ENCODE measurements at regions not wholly inside any gene's neighbourhood (a gene's known extent, or its start where the extent isn't known, plus 50 kb on each side); places are given as distances from the start of the nearest gene placed in this dataset.

- intact Hi-C loops (cut with DNase I) = no loop called here
- no peak for DNase-seq
Measured at GRCh38 chr6:122063761-122064160, 335.7 kb upstream of the HSF2 start.

GRCh38 chr6:122066200-122066599 lies 333.3 kb upstream of the HSF2 start:
- Histone ChIP-seq H3K4me1 (ENCODE audit: insufficient read depth) (peaks cover 2% of the 10 kb centered on the region), H3K27ac (no peak overlapping the region), H3K4me3 (no peak overlapping the region), H3K36me3 (no peaks in the 10 kb centered on the region), H3K27me3 (no peaks in the 10 kb centered on the region), H3K9me3 (no peaks in the 10 kb centered on the region)
- no peak for DNase-seq
- TF ChIP-seq POLR2A (IDR thresholded peaks at IDR 0.05) = no peak
- TF ChIP-seq, protein P1, sequence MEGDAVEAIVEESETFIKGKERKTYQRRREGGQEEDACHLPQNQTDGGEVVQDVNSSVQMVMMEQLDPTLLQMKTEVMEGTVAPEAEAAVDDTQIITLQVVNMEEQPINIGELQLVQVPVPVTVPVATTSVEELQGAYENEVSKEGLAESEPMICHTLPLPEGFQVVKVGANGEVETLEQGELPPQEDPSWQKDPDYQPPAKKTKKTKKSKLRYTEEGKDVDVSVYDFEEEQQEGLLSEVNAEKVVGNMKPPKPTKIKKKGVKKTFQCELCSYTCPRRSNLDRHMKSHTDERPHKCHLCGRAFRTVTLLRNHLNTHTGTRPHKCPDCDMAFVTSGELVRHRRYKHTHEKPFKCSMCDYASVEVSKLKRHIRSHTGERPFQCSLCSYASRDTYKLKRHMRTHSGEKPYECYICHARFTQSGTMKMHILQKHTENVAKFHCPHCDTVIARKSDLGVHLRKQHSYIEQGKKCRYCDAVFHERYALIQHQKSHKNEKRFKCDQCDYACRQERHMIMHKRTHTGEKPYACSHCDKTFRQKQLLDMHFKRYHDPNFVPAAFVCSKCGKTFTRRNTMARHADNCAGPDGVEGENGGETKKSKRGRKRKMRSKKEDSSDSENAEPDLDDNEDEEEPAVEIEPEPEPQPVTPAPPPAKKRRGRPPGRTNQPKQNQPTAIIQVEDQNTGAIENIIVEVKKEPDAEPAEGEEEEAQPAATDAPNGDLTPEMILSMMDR (IDR thresholded peaks at IDR 0.05) = no peak
- TF ChIP-seq EP300 (IDR thresholded peaks at IDR 0.05) = no peak
- 13 to 32% (median 21%) methylated on average over 4 of the region's 4 CpGs for WGBS, 3 donors
- intact Hi-C loops (cut with DNase I) = no loop called here

More at GRCh38 chr6:122063761-122064160, 335.7 kb upstream of the HSF2 start:
- 92 to 93% (median 93%) methylated on average over 5 of the region's 5 CpGs for WGBS, 3 donors
- no peak overlapping the region for H3K27ac ChIP-seq
- peaks cover 2% of the 10 kb centered on the region for H3K4me1 ChIP-seq (ENCODE audit: insufficient read depth)
- H3K27me3 ChIP-seq = no peaks in the 10 kb centered on the region
- no peaks in the 10 kb centered on the region for H3K9me3 ChIP-seq
- H3K4me3 ChIP-seq = no peak overlapping the region
- TF ChIP-seq EP300 (IDR thresholded peaks at IDR 0.05) = no peak
- no peak for TF ChIP-seq POLR2A (IDR thresholded peaks at IDR 0.05)
- TF ChIP-seq, protein P1 (IDR thresholded peaks at IDR 0.05) = no peak
- no peaks in the 10 kb centered on the region for H3K36me3 ChIP-seq

DNA sequence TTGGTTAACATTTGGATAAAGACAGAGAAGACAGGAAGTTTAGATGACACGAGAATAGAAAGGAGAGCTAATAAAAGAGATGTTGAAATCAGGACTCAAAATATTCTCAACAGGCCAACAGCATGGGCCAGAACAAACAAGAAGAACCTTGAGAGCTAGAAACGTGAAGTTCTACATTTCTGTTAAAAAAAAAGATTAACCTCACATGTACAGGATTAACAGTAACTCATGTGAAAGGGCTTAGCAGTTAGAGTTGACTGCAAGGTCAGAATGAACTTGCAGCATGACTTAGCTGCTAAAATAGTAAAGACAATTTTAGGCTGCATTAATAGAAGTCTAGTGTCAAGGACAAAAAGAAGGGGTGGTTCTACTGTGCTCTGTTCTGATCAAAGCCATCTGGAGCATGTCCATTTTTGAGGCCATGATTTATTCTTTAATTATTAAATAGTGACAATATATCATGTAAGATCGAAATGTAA lies 331.1 kb upstream of the HSF2 start:
- H3K27me3 ChIP-seq = no peaks in the 10 kb centered on the region
- intact Hi-C loops (cut with DNase I) = no loop called here
- TF ChIP-seq, protein P1 (IDR thresholded peaks at IDR 0.05) = no peak
- TF ChIP-seq EP300 (IDR thresholded peaks at IDR 0.05) (no peak), POLR2A (IDR thresholded peaks at IDR 0.05) (no peak)
- no peak overlapping the region for H3K4me3 ChIP-seq
- H3K9me3 ChIP-seq = no peaks in the 10 kb centered on the region
- peak overlapping the region in 1 of 2 donors; percentile 51 for H3K27ac ChIP-seq
- DNase-seq = peak in 1 of 5 donors; percentile 24
- H3K36me3 ChIP-seq = no peaks in the 10 kb centered on the region
- H3K4me1 ChIP-seq (ENCODE audit: insufficient read depth) = peaks cover 2% of the 10 kb centered on the region
- WGBS, 3 donors = 8 to 17% (median 14%) methylated on average over 3 of the region's 3 CpGs

- Histone ChIP-seq H3K4me3 (no peak overlapping the region), H3K9me3 (no peaks in the 10 kb centered on the region), H3K36me3 (no peaks in the 10 kb centered on the region), H3K27me3 (no peaks in the 10 kb centered on the region), H3K4me1 (ENCODE audit: insufficient read depth) (peaks cover 2% of the 10 kb centered on the region), H3K27ac (no peak overlapping the region)
- 72 to 78% (median 73%) methylated on average over 4 of the region's 4 CpGs for WGBS, 3 donors
- TF ChIP-seq, protein P1 (IDR thresholded peaks at IDR 0.05) = no peak
- TF ChIP-seq EP300 (IDR thresholded peaks at IDR 0.05) (no peak), POLR2A (IDR thresholded peaks at IDR 0.05) (no peak)
- DNase-seq = no peak
- intact Hi-C loops (cut with DNase I) = no loop called here
Measured at GRCh38 chr6:122069932-122070331, 329.5 kb upstream of the HSF2 start.

Data from ovary (tissue), 7 donors.